Activated B cell treated with CpG ODN at 0.5 μM for 24 hours (primary cell): ENCODE measurements at regions not wholly inside any gene's neighbourhood (a gene's known extent, or its start where the extent isn't known, plus 50 kb on each side); places are given as distances from the start of the nearest gene placed in this dataset.

ENCODE experiments used
- ATAC-seq: fragments of 200-7000 bp; cut with Tn5 transposase; one replicate; pipeline ENCODE4 v1.10.0; 2021; ENCODE audit warnings: low read depth, mild to moderate bottlenecking, moderate library complexity
- CTCF ChIA-PET: fragments of 350-600 bp; sonication (Branson Sonifier 250); formaldehyde crosslinking; loops from one replicate; lab custom pipeline; 2021; ENCODE audit warnings: antibody characterized with exemption; lab: Charles Lee
- POLR2A ChIA-PET: fragments of 350-600 bp; sonication (Branson Sonifier 250); formaldehyde crosslinking; loops from one replicate; lab custom pipeline; 2021; ENCODE audit warnings: antibody characterized with exemption; lab: Charles Lee
- DNase-seq: peaks from one replicate; pipeline ENCODE4 v3.0.0; 2022
- H3K27ac Mint-ChIP-seq: one replicate; pipeline ENCODE4 v1.8.0; 2020; ENCODE audit warnings: mixed read lengths
- H3K27me3 Mint-ChIP-seq: one replicate; pipeline ENCODE4 v1.8.0; 2021; ENCODE audit warnings: mixed read lengths
- H3K36me3 Mint-ChIP-seq: one replicate; pipeline ENCODE4 v1.8.0; 2021; ENCODE audit warnings: low read depth, mixed read lengths
- H3K4me1 Mint-ChIP-seq: one replicate; pipeline ENCODE4 v1.8.0; 2021; ENCODE audit warnings: mixed read lengths
- H3K4me3 Mint-ChIP-seq: one replicate; pipeline ENCODE4 v1.8.0; 2020; ENCODE audit warnings: mild to moderate bottlenecking, mixed read lengths
- H3K9me3 Mint-ChIP-seq: one replicate; pipeline ENCODE4 v1.8.0; 2020; ENCODE audit warnings: mixed read lengths
- intact Hi-C: fragments of 100-400 bp; cut with micrococcal nuclease; formaldehyde crosslinking; loops from one replicate; pipeline ENCODE4 v1.15.1; 2024
- TF ChIP-seq, protein P1 (sequence below): fragments of 200-600 bp; IDR thresholded peaks from one replicate; pipeline ENCODE4 v1.8.0; 2022; ENCODE audit warnings: antibody characterized with exemption, mild to moderate bottlenecking

DNA sequence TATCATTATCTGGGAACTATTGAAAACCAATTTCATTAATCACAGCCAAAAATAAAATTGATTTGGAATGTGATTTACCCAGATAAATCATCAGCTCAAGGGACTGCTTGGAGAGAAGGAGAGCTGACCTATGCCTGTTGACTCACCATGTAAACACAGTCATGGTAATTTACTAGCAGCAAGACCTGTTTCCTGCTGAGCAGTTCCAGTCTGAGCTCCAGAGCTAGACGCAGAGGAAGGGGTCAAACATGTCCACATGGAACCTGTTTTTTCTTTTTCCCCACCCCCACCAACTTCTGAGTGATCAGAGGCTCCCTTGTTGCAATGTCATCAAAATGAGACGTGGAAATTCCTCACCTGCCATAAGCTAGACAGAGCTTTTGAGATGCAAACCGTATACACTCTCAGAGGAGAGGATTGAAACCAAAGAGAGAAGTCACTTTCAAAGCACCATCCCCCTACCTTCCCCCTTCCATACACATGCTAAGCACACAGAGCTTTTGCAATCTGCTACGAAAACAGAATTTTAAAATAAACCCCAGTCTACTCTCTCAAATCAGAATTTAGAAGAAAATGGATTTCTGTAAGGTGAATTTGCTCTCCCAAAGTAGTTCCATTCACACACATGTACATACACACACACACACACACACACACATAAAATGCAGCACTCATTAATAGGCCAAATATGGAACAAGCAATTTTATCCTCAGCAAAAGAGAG lies 55.9 kb upstream of the PTGFRN start:
- DNase-seq (no peak), ATAC-seq (no peak)
- ChIA-PET CTCF (no interaction called here), POLR2A (no interaction called here)
- Mint-ChIP-seq H3K9me3 (peaks cover 3% of the 10 kb centered on the region), H3K27me3 (peaks cover 4% of the 10 kb centered on the region), H3K27ac (no peak overlapping the region), H3K4me3 (no peak overlapping the region), H3K36me3 (no peaks in the 10 kb centered on the region), H3K4me1 (no peaks in the 10 kb centered on the region)
- intact Hi-C loops: no loop called here
- TF ChIP-seq, protein P1, sequence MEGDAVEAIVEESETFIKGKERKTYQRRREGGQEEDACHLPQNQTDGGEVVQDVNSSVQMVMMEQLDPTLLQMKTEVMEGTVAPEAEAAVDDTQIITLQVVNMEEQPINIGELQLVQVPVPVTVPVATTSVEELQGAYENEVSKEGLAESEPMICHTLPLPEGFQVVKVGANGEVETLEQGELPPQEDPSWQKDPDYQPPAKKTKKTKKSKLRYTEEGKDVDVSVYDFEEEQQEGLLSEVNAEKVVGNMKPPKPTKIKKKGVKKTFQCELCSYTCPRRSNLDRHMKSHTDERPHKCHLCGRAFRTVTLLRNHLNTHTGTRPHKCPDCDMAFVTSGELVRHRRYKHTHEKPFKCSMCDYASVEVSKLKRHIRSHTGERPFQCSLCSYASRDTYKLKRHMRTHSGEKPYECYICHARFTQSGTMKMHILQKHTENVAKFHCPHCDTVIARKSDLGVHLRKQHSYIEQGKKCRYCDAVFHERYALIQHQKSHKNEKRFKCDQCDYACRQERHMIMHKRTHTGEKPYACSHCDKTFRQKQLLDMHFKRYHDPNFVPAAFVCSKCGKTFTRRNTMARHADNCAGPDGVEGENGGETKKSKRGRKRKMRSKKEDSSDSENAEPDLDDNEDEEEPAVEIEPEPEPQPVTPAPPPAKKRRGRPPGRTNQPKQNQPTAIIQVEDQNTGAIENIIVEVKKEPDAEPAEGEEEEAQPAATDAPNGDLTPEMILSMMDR: no peak

DNA sequence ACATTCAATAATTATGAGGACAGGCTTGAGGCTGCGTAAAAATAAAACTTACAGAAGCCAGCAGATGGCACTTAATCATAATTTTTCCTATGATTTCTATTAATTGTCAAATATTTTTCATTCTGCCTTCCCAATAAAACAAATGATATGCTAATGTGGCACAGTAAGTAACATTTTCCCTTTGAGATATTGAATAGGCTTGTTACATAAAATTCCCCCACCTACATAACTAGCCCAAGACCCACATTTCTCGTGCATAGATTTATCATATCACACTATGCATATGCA lies 55.4 kb upstream of the PTGFRN start:
- intact Hi-C loops: no loop called here
- ATAC-seq (no peak), DNase-seq (no peak)
- no peak overlapping the region for H3K4me3 Mint-ChIP-seq
- H3K4me1 Mint-ChIP-seq: no peaks in the 10 kb centered on the region
- TF ChIP-seq, protein P1: no peak
- H3K27me3 Mint-ChIP-seq: peaks cover 4% of the 10 kb centered on the region
- peaks cover 3% of the 10 kb centered on the region for H3K9me3 Mint-ChIP-seq
- CTCF ChIA-PET: no interaction called here
- POLR2A ChIA-PET: no interaction called here
- no peak overlapping the region for H3K27ac Mint-ChIP-seq
- no peaks in the 10 kb centered on the region for H3K36me3 Mint-ChIP-seq

DNA sequence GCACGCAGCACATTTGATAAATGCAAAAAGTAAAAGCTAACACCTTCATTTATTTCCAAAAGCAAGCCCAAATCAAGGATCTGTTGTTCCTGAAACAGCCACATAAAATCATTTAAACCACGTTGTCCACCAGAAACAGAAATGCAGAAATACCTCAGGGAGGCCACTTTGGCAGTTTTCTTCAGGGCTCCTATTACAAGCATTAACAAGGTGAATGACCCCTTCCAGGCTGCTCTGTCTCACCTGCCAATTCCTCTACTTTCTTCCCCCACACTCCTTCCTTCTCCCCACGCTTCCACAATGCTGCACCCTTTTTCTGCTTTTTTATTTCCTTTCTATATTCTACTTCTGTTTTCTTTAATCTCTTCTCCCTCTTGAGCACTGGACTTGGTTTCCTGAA lies 55.0 kb upstream of the PTGFRN start:
- H3K36me3 Mint-ChIP-seq: no peaks in the 10 kb centered on the region
- ChIA-PET CTCF (no interaction called here), POLR2A (no interaction called here)
- no peak for DNase-seq
- TF ChIP-seq, protein P1: no peak
- ATAC-seq: no peak
- H3K4me3 Mint-ChIP-seq: no peak overlapping the region
- intact Hi-C loops: no loop called here
- no peak overlapping the region for H3K27ac Mint-ChIP-seq
- H3K27me3 Mint-ChIP-seq: peaks cover 4% of the 10 kb centered on the region
- peaks cover 3% of the 10 kb centered on the region for H3K9me3 Mint-ChIP-seq
- H3K4me1 Mint-ChIP-seq: no peaks in the 10 kb centered on the region

DNA sequence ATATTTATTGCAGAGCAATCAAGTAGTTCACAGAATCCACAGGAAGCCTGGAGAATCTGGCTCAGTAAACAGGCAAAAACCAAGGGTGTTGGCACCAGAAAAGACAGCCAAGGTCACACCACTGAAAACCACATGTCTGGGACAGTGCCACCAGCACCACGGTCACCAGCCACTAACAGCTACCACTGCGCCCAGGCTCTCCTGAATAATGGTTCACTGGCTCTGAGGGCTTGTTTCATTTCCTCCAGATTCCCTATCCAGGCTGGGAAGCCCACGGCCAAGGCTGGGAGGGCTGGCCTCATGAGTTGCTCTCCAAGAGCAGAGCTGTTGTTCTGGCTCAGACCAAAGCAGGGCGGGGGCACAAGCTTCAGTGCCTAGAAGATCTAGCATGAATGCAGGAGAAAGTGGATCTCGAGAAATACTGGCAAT lies 54.5 kb upstream of the PTGFRN start:
- H3K27me3 Mint-ChIP-seq: peaks cover 4% of the 10 kb centered on the region
- H3K9me3 Mint-ChIP-seq: peaks cover 3% of the 10 kb centered on the region
- DNase-seq (no peak), ATAC-seq (no peak)
- no peak overlapping the region for H3K27ac Mint-ChIP-seq
- H3K4me1 Mint-ChIP-seq: no peaks in the 10 kb centered on the region
- intact Hi-C loops: no loop called here
- no peaks in the 10 kb centered on the region for H3K36me3 Mint-ChIP-seq
- ChIA-PET POLR2A (no interaction called here), CTCF (no interaction called here)
- H3K4me3 Mint-ChIP-seq: no peak overlapping the region
- TF ChIP-seq, protein P1: no peak

DNA sequence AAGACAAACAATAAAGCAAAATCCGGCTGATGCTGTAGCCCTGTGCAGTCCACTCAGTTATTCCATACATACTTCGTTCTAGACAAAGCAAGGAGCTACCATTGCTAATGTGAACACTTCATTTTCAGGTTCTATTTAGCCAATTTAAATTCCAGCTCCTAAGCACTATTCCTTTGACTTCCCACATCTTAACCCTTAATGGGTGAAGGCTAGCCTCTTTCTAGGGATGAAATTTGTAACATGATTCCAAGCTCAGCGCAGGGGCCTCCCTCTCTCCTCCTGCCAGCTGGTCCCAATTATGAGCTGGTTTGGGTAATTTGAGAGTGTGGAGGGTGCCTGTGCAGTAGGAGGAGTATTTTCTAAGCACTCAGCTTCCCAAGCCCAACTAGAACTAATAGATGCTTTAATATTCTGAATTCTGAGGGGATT lies 53.9 kb upstream of the PTGFRN start:
- Mint-ChIP-seq H3K27ac (no peak overlapping the region), H3K36me3 (no peaks in the 10 kb centered on the region), H3K4me1 (no peaks in the 10 kb centered on the region), H3K9me3 (peaks cover 3% of the 10 kb centered on the region), H3K27me3 (no peaks in the 10 kb centered on the region), H3K4me3 (no peak overlapping the region)
- TF ChIP-seq, protein P1: no peak
- ATAC-seq: no peak
- DNase-seq: no peak
- ChIA-PET POLR2A (no interaction called here), CTCF (no interaction called here)
- intact Hi-C loops: no loop called here
